HEK293 (cell line): ENCODE measurements at regions not wholly inside any gene's neighbourhood (a gene's known extent, or its start where the extent isn't known, plus 50 kb on each side); places are given as distances from the start of the nearest gene placed in this dataset.

Source experiments
- CTCF ChIA-PET: fragments of 350-600 bp; formaldehyde crosslinking; extraction: SDS; loops from one replicate; lab custom pipeline; 2021; ENCODE audit warnings: antibody characterized with exemption; lab: Yijun Ruan, JAX
- POLR2A ChIA-PET: fragments of 300-600 bp; formaldehyde crosslinking; extraction: SDS; loops from one replicate; lab custom pipeline; 2020; ENCODE audit warnings: antibody characterized with exemption, inconsistent platforms; lab: Yijun Ruan, JAX
- H3K27ac ChIP-seq: fragments of 200-500 bp; sonication (Bioruptor generic); 2 replicates; pipeline ENCODE4 v1.5.1; 2014; ENCODE audit warnings: low read depth, low read length, control low read depth, inconsistent platforms; ENCODE audit errors: extremely low read depth
- H3K36me3 ChIP-seq, 2 experiments: fragments of 200-500 bp in 1 of 2; sonication (Bioruptor generic) in 1 of 2; 1 replicate in 1 of 2; 2 replicates in 1 of 2; pipeline ENCODE4 v1.5.1; 2014 to 2017; ENCODE audit warnings: inconsistent platforms in 2 of 2, low read length in 2 of 2; ENCODE audit not compliant: control insufficient read depth in 2 of 2, insufficient read depth in 1 of 2
- H3K4me1 ChIP-seq: fragments of 200-500 bp; sonication (Bioruptor generic); 2 replicates; pipeline ENCODE4 v1.5.1; 2014; ENCODE audit warnings: mild to moderate bottlenecking, low read length, inconsistent platforms; ENCODE audit not compliant: control insufficient read depth, insufficient read depth
- H3K4me3 ChIP-seq: 2 replicates; pipeline ENCODE4 v1.5.1; 2011; ENCODE audit warnings: low read depth, mild to moderate bottlenecking, control low read depth, low read length, moderate library complexity
- H3K9me3 ChIP-seq: fragments of 200-500 bp; sonication (Bioruptor generic); 2 replicates; pipeline ENCODE4 v1.5.1; 2014; ENCODE audit warnings: low read depth, low read length, inconsistent platforms; ENCODE audit not compliant: control insufficient read depth, insufficient read depth
- BCL6B ChIP-seq: fragments of 450-650 bp; formaldehyde crosslinking; IDR thresholded peaks from 2 replicates; pipeline ENCODE4 v1.5.1; 2017; ENCODE audit warnings: missing biosample characterization, missing genetic modification characterization
- EGR2 ChIP-seq: fragments of 450-650 bp; formaldehyde crosslinking; IDR thresholded peaks from 2 replicates; pipeline ENCODE4 v1.5.1; 2016; ENCODE audit warnings: low read depth, missing biosample characterization, missing genetic modification characterization
- IKZF3 ChIP-seq: fragments of 450-650 bp; IDR thresholded peaks from 2 replicates; pipeline ENCODE4 v1.5.0; 2018; ENCODE audit warnings: missing biosample characterization, mild to moderate bottlenecking, missing genetic modification characterization, moderate library complexity
- INSM2 ChIP-seq: fragments of 450-650 bp; formaldehyde crosslinking; IDR thresholded peaks from 2 replicates; pipeline ENCODE4 v1.5.1; 2016; ENCODE audit warnings: missing biosample characterization, missing genetic modification characterization
- TSHZ1 ChIP-seq: fragments of 450-650 bp; formaldehyde crosslinking; IDR thresholded peaks from 2 replicates; pipeline ENCODE4 v1.5.1; 2016; ENCODE audit warnings: missing biosample characterization, missing genetic modification characterization, borderline replicate concordance
- YY1 ChIP-seq: fragments of 450-650 bp; formaldehyde crosslinking; IDR thresholded peaks from 2 replicates; pipeline ENCODE4 v1.5.1; 2018; ENCODE audit warnings: missing biosample characterization, missing genetic modification characterization
- ZFHX2 ChIP-seq: fragments of 450-650 bp; formaldehyde crosslinking; conservative IDR thresholded peaks from 2 replicates; pipeline ENCODE4 v1.5.1; 2016; ENCODE audit warnings: missing biosample characterization, missing genetic modification characterization
- ZNF433 ChIP-seq: fragments of 450-650 bp; formaldehyde crosslinking; IDR thresholded peaks from 2 replicates; pipeline ENCODE4 v1.5.1; 2016; ENCODE audit warnings: missing biosample characterization, missing genetic modification characterization, low read depth
- ZNF473 ChIP-seq: fragments of 450-650 bp; formaldehyde crosslinking; IDR thresholded peaks from 2 replicates; pipeline ENCODE4 v1.5.1; 2017; ENCODE audit warnings: missing biosample characterization, missing genetic modification characterization
- ZNF664 ChIP-seq: fragments of 450-650 bp; formaldehyde crosslinking; IDR thresholded peaks from 2 replicates; pipeline ENCODE4 v1.5.1; 2016; ENCODE audit warnings: missing biosample characterization, missing genetic modification characterization
- ZSCAN4 ChIP-seq: fragments of 450-650 bp; formaldehyde crosslinking; IDR thresholded peaks from 2 replicates; pipeline ENCODE4 v1.5.1; 2017; ENCODE audit warnings: missing biosample characterization, missing genetic modification characterization

- H3K27ac ChIP-seq = no peak overlapping the region
- no peak overlapping the region for H3K4me3 ChIP-seq
- no peak for TF ChIP-seq ZNF433 (tag by site-specific recombination)
- TF ChIP-seq BCL6B (tag by site-specific recombination) = no peak
- no peak for TF ChIP-seq ZSCAN4 (tag by site-specific recombination)
- TF ChIP-seq ZNF664 (tag by site-specific recombination) = peak; percentile 57; the same call in 1 of the 2 replicates
- no peak for TF ChIP-seq TSHZ1 (tag by site-specific recombination)
- TF ChIP-seq YY1 (tag by site-specific recombination) = no peak
- no peak for TF ChIP-seq IKZF3 (tag by site-specific recombination)
- no peak for TF ChIP-seq ZNF473
- H3K36me3 ChIP-seq = no peaks in the 10 kb centered on the region
- H3K4me1 ChIP-seq = no peaks in the 10 kb centered on the region
- CTCF ChIA-PET = interaction anchor here (1.1 kb wide), 1 partner anchor 12 kb away, joined by 3 read pairs; no protein-coding TSS in a partner anchor
- H3K9me3 ChIP-seq = no peaks in the 10 kb centered on the region
- POLR2A ChIA-PET = no interaction called here
Measured at GRCh38 chr3:14600075-14600474, 51.5 kb upstream of the CCDC174 start.

- TF ChIP-seq ZFHX2 = peak; percentile 84
- no peak for TF ChIP-seq INSM2 (tag by site-specific recombination)
- peak; percentile 70 for TF ChIP-seq EGR2 (tag by site-specific recombination)
- peak; percentile 58 for TF ChIP-seq ZSCAN4 (tag by site-specific recombination)
- H3K27ac ChIP-seq = no peak overlapping the region
- H3K4me1 ChIP-seq = no peaks in the 10 kb centered on the region
- H3K36me3 ChIP-seq = no peaks in the 10 kb centered on the region
- H3K9me3 ChIP-seq = no peaks in the 10 kb centered on the region
- ChIA-PET CTCF (interaction anchor here (0.6 to 1.1 kb wide), 2 partner anchors 13 to 957 kb away, joined by 3 to 6 read pairs; no protein-coding TSS in a partner anchor), POLR2A (no interaction called here)
- no peak overlapping the region for H3K4me3 ChIP-seq
Measured at GRCh38 chr3:14600856-14601610, 50.5 kb upstream of the CCDC174 start.
